ENCODE measurements at regions not wholly inside any gene's neighbourhood (a gene's known extent, or its start where the extent isn't known, plus 50 kb on each side); places are given as distances from the start of the nearest gene placed in this dataset.
A peak's percentile ranks its signal among the peaks of the same experiment; 100 is the strongest.

DNA sequence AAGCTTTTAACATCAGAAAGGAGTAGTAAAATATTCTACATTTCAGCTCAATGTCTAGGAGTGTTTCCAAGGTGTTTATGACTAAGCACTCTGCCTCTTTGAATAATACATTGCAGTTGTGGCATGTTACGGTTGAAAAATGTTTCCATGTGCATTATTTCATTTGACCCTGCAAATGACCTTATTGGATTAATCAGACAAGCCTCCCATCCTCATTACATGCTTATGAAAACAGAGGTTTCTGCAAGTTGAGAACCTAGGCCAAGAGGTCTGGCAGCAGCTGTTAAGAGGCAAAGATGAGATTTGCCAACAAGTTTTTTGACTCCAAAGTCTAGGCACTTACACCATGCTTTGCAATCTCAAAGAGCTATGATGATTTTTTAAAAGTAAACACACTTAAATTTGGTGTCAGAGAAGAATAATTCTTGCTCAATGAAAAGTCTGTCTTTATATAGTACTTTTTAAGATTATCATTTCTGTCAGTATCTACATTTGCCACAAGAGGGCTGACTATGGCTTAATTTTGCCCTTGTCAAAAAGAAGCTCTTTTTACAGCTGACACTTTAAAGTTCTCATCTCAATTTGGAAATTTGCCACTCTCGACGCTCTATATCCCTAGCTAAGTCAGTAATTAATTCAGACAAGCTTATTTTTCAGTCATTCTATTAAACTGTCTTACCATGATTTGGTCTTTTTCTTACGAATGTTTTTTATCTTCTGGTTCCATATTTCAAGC, 260.6 kb downstream of the PAX3 start:
- no peak for DNase-seq

GRCh38 chr2:222037211-222037610, 261.6 kb downstream of the PAX3 start:
- DNase-seq, result no peak
- H3K9me3 ChIP-seq (ENCODE audit: insufficient read depth, low read depth), result no peaks in the 10 kb centered on the region
- H3K4me2 ChIP-seq, result no peak overlapping the region
- no peaks in the 10 kb centered on the region for H3K36me3 ChIP-seq (ENCODE audit: low read depth)
- peaks cover 19% of the 10 kb centered on the region for H3K4me1 ChIP-seq (replicated peaks; ENCODE audit: insufficient read depth)
- H3K4me3 ChIP-seq, result no peak overlapping the region
- H3K27ac ChIP-seq, result no peak overlapping the region
- no peaks in the 10 kb centered on the region for H3K79me2 ChIP-seq (ENCODE audit: low read depth)
- ChIA-PET CTCF (no interaction called here), POLR2A (ENCODE audit: unreplicated experiment) (no interaction called here)
- H2AFZ ChIP-seq, result no peak overlapping the region
- TF ChIP-seq EZH2 (IDR thresholded peaks at IDR 0.05; ENCODE audit: low read depth) (no peak), CTCF (conservative IDR thresholded peaks at IDR 0.05) (no peak)
- H4K20me1 ChIP-seq (ENCODE audit: insufficient read depth), result no peaks in the 10 kb centered on the region
- BruUV-seq (replicated peaks), result no TSS peak
- no peaks in the 10 kb centered on the region for H3K27me3 ChIP-seq (ENCODE audit: insufficient read depth, low read depth)
- H3F3A ChIP-seq (ENCODE audit: insufficient read depth, low read depth), result peaks cover 15% of the 10 kb centered on the region
- intact Hi-C loops (cut with micrococcal nuclease; ENCODE audit: unreplicated experiment), result no loop called here
- H3K9me2 ChIP-seq (ENCODE audit: insufficient read depth), result no peaks in the 10 kb centered on the region

More for the DNA sequence above, 260.6 kb downstream of the PAX3 start:
- BruUV-seq (replicated peaks), result no TSS peak
- H3K4me3 ChIP-seq, result no peak overlapping the region
- H3K9me3 ChIP-seq (ENCODE audit: insufficient read depth, low read depth), result no peaks in the 10 kb centered on the region
- no peak for TF ChIP-seq EZH2 (IDR thresholded peaks at IDR 0.05; ENCODE audit: low read depth)
- TF ChIP-seq CTCF (conservative IDR thresholded peaks at IDR 0.05), result peak; percentile 91
- intact Hi-C loops (cut with micrococcal nuclease; ENCODE audit: unreplicated experiment), result loop anchor here (1.0 kb wide), 1 partner anchor 523 kb away; no protein-coding TSS in a partner anchor
- H4K20me1 ChIP-seq (ENCODE audit: insufficient read depth), result no peaks in the 10 kb centered on the region
- H3K9me2 ChIP-seq (ENCODE audit: insufficient read depth), result no peaks in the 10 kb centered on the region
- H3K27me3 ChIP-seq (ENCODE audit: insufficient read depth, low read depth), result no peaks in the 10 kb centered on the region
- H3K4me1 ChIP-seq (replicated peaks; ENCODE audit: insufficient read depth), result peaks cover 12% of the 10 kb centered on the region
- ChIA-PET CTCF (interaction anchor here (0.6 to 1.4 kb wide), 12 partner anchors 12 to 731 kb away, joined by 3 to 7 read pairs (median 4); no protein-coding TSS in a partner anchor), POLR2A (ENCODE audit: unreplicated experiment) (interaction anchor here (0.6 kb wide), 1 partner anchor 224 kb away, joined by 4 read pairs; no protein-coding TSS in a partner anchor)
- H3K79me2 ChIP-seq (ENCODE audit: low read depth), result no peaks in the 10 kb centered on the region
- no peak overlapping the region for H3K27ac ChIP-seq
- no peak overlapping the region for H3K4me2 ChIP-seq
- H3K36me3 ChIP-seq (ENCODE audit: low read depth), result no peaks in the 10 kb centered on the region
- H2AFZ ChIP-seq, result no peak overlapping the region
- peaks cover 11% of the 10 kb centered on the region for H3F3A ChIP-seq (ENCODE audit: insufficient read depth, low read depth)

- Histone ChIP-seq H3K27ac (peak overlapping the region; percentile 77), H3K9me2 (ENCODE audit: insufficient read depth) (no peaks in the 10 kb centered on the region), H3K4me3 (no peak overlapping the region), H4K20me1 (ENCODE audit: insufficient read depth) (no peaks in the 10 kb centered on the region), H3K4me1 (replicated peaks; ENCODE audit: insufficient read depth) (peaks cover 19% of the 10 kb centered on the region), H2AFZ (no peak overlapping the region), H3K79me2 (ENCODE audit: low read depth) (no peaks in the 10 kb centered on the region), H3K27me3 (ENCODE audit: insufficient read depth, low read depth) (no peaks in the 10 kb centered on the region), H3K9me3 (ENCODE audit: insufficient read depth, low read depth) (no peaks in the 10 kb centered on the region), H3F3A (ENCODE audit: insufficient read depth, low read depth) (peaks cover 15% of the 10 kb centered on the region), H3K36me3 (ENCODE audit: low read depth) (no peaks in the 10 kb centered on the region), H3K4me2 (peak overlapping the region; percentile 36)
- intact Hi-C loops (cut with micrococcal nuclease; ENCODE audit: unreplicated experiment), result no loop called here
- DNase-seq, result no peak
- TF ChIP-seq CTCF (conservative IDR thresholded peaks at IDR 0.05), result no peak
- TF ChIP-seq EZH2 (IDR thresholded peaks at IDR 0.05; ENCODE audit: low read depth), result no peak
- POLR2A ChIA-PET (ENCODE audit: unreplicated experiment), result interaction anchor here (0.6 kb wide), 1 partner anchor 199 kb away, joined by 11 read pairs; no protein-coding TSS in a partner anchor
- CTCF ChIA-PET, result interaction anchor here (0.7 kb wide), 1 partner anchor 1425 kb away, joined by 7 read pairs; no protein-coding TSS in a partner anchor
- no TSS peak for BruUV-seq (replicated peaks)
These were observed 264.7 kb downstream of the PAX3 start for GRCh38 chr2:222034058-222034457.

Measured in PC-9 (cell line).